ENCODE measurements at regions not wholly inside any gene's neighbourhood (a gene's known extent, or its start where the extent isn't known, plus 50 kb on each side); places are given as distances from the start of the nearest gene placed in this dataset.

DNA sequence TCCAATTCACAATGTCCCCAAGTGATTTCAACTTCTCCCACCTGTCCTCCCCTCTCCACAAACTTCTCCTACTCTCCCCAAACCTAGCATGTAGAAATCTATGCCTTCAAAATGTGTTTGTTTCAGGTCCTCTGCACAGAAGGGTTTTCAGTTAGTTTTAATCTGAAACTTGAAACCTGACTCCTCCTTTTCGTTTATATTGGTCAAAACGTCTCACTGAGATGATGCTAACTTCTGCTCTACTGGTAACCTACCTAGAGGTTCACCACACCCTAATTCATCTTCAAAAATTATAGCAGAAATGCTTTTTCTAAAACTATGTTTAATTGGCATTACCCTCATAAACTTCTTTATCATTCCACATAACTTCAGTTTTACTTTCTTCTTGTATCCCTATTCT is 401.8 kb upstream of the ADAMTS16 start:
- WGBS (ENCODE audit: insufficient coverage, low coverage, low lambda C conversion rate, missing lambda C conversion rate), result 19% methylated on average over 2 of the region's 2 CpGs
- H3K36me3 ChIP-seq, result no peaks in the 10 kb centered on the region
- intact Hi-C loops (cut with DNase I), result no loop called here
- no peaks in the 10 kb centered on the region for H3K9me3 ChIP-seq
- ATAC-seq (no peak), DNase-seq (no peak)
- no peaks in the 10 kb centered on the region for H3K27me3 ChIP-seq
- TF ChIP-seq POLR2A (IDR thresholded peaks at IDR 0.05), result no peak
- TF ChIP-seq, protein P1, sequence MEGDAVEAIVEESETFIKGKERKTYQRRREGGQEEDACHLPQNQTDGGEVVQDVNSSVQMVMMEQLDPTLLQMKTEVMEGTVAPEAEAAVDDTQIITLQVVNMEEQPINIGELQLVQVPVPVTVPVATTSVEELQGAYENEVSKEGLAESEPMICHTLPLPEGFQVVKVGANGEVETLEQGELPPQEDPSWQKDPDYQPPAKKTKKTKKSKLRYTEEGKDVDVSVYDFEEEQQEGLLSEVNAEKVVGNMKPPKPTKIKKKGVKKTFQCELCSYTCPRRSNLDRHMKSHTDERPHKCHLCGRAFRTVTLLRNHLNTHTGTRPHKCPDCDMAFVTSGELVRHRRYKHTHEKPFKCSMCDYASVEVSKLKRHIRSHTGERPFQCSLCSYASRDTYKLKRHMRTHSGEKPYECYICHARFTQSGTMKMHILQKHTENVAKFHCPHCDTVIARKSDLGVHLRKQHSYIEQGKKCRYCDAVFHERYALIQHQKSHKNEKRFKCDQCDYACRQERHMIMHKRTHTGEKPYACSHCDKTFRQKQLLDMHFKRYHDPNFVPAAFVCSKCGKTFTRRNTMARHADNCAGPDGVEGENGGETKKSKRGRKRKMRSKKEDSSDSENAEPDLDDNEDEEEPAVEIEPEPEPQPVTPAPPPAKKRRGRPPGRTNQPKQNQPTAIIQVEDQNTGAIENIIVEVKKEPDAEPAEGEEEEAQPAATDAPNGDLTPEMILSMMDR (IDR thresholded peaks at IDR 0.05), result no peak
- H3K4me1 ChIP-seq, result no peaks in the 10 kb centered on the region
- H3K27ac ChIP-seq, result no peak overlapping the region
- no peak overlapping the region for H3K4me3 ChIP-seq

DNA sequence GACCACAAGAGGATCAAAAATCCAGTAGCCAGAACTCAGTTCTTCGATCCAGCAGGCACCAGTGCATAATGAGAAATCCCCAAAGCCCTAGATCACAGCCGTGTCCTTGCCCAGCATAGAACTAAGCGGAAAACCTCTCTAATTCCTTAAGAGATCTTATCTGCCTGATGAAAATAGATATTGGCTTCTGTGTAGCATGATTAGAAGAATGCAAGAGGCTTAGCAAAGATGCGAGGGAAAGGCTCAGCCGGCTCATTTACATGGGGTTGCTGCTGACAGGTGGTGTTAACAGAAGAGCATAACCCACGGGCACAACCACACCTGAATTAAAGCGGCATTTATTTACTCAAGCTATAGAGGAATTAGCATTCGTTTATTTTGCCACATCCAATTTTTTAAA is 400.0 kb upstream of the ADAMTS16 start:
- 46% methylated on average over 8 of the region's 8 CpGs for WGBS (ENCODE audit: insufficient coverage, low coverage, low lambda C conversion rate, missing lambda C conversion rate)
- ATAC-seq (no peak), DNase-seq (no peak)
- no peaks in the 10 kb centered on the region for H3K4me1 ChIP-seq
- H3K4me3 ChIP-seq, result no peak overlapping the region
- no peaks in the 10 kb centered on the region for H3K36me3 ChIP-seq
- H3K9me3 ChIP-seq, result no peaks in the 10 kb centered on the region
- no peak overlapping the region for H3K27ac ChIP-seq
- no peaks in the 10 kb centered on the region for H3K27me3 ChIP-seq
- no peak for TF ChIP-seq POLR2A (IDR thresholded peaks at IDR 0.05)
- TF ChIP-seq, protein P1 (IDR thresholded peaks at IDR 0.05), result no peak
- intact Hi-C loops (cut with DNase I), result no loop called here

DNA sequence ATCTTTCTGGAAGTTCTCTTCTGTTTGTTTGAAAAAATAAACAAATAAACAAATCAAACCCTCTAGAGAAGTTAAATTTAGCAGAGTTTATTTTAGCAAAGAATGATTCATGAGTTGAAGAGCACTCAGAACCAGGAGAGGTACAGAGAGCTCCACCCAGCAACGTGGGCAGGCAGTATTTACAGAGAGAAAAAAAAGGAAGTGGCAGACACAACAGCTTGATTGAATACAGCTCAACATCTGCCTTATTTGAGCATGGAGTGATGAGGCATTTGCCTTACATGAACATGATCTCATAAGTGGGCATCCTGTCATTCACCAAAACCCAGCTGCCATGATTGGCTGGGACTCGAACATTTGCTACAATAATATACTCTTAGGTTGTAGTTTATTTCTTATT is 381.6 kb upstream of the ADAMTS16 start:
- no peak overlapping the region for H3K27ac ChIP-seq
- DNase-seq, result no peak
- no peaks in the 10 kb centered on the region for H3K9me3 ChIP-seq
- H3K36me3 ChIP-seq, result no peaks in the 10 kb centered on the region
- 14% methylated on average over 2 of the region's 2 CpGs for WGBS (ENCODE audit: insufficient coverage, low coverage, low lambda C conversion rate, missing lambda C conversion rate)
- no peaks in the 10 kb centered on the region for H3K27me3 ChIP-seq
- no peaks in the 10 kb centered on the region for H3K4me1 ChIP-seq
- intact Hi-C loops (cut with DNase I), result no loop called here
- H3K4me3 ChIP-seq, result no peak overlapping the region
- TF ChIP-seq POLR2A (IDR thresholded peaks at IDR 0.05), result no peak
- TF ChIP-seq, protein P1 (IDR thresholded peaks at IDR 0.05), result no peak
- ATAC-seq, result no peak

DNA sequence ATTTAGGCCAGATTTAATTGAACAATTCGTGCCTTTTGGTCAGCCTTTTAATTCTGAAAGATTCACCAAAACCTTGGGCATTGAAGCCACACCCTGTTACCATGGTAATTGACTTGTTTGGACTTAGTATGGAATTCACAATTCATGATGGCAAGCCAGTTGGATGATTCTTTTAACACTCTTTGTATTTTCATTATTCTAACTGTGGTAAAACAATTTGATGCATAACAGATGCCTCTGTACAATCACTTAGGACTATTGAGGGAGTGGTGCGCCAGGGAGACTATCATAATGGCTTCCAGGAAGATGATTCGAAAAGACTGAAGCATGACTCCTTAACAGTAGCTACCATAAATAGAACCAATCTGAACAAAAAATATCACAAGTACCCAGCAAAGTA is 381.1 kb upstream of the ADAMTS16 start:
- TF ChIP-seq, protein P1 (IDR thresholded peaks at IDR 0.05), result no peak
- TF ChIP-seq POLR2A (IDR thresholded peaks at IDR 0.05), result no peak
- H3K27me3 ChIP-seq, result no peaks in the 10 kb centered on the region
- WGBS (ENCODE audit: insufficient coverage, low coverage, low lambda C conversion rate, missing lambda C conversion rate), result 53% methylated on average over 3 of the region's 3 CpGs
- H3K36me3 ChIP-seq, result no peaks in the 10 kb centered on the region
- ATAC-seq, result no peak
- no peaks in the 10 kb centered on the region for H3K4me1 ChIP-seq
- H3K9me3 ChIP-seq, result no peaks in the 10 kb centered on the region
- H3K27ac ChIP-seq, result no peak overlapping the region
- H3K4me3 ChIP-seq, result no peak overlapping the region
- intact Hi-C loops (cut with DNase I), result no loop called here
- no peak for DNase-seq

DNA sequence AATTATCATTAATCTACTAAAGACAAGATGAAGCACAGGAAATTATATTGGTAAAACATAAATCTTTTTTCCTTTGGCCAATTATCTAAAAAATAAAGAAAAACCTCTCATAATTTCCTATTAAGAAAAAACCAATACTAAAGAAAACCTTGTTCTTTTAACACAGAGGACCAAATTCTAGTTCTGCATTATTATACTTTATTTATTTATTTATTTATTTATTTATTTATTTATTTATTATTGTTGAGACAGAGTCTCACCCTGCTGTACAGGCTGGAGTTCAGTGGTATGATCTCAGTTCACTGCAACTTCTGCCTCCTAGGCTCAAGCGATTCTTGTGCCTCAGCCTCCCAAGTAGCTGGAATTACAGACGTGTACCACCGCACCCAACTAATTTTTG is 377.8 kb upstream of the ADAMTS16 start:
- 72% methylated on average over 3 of the region's 3 CpGs for WGBS (ENCODE audit: insufficient coverage, low coverage, low lambda C conversion rate, missing lambda C conversion rate)
- Histone ChIP-seq H3K27me3 (no peaks in the 10 kb centered on the region), H3K36me3 (no peaks in the 10 kb centered on the region), H3K27ac (no peak overlapping the region), H3K4me1 (no peaks in the 10 kb centered on the region), H3K4me3 (no peak overlapping the region), H3K9me3 (no peaks in the 10 kb centered on the region)
- TF ChIP-seq, protein P1 (IDR thresholded peaks at IDR 0.05), result no peak
- TF ChIP-seq POLR2A (IDR thresholded peaks at IDR 0.05), result no peak
- intact Hi-C loops (cut with DNase I), result no loop called here
- DNase-seq (no peak), ATAC-seq (no peak)
